ENCODE measurements at regions not wholly inside any gene's neighbourhood (a gene's known extent, or its start where the extent isn't known, plus 50 kb on each side); places are given as distances from the start of the nearest gene placed in this dataset.
"Not testable (repeated sequence)": the region's sequence is repeated elsewhere in the genome, so short reads cannot be mapped to it uniquely, and the experiment has no call there.

DNA sequence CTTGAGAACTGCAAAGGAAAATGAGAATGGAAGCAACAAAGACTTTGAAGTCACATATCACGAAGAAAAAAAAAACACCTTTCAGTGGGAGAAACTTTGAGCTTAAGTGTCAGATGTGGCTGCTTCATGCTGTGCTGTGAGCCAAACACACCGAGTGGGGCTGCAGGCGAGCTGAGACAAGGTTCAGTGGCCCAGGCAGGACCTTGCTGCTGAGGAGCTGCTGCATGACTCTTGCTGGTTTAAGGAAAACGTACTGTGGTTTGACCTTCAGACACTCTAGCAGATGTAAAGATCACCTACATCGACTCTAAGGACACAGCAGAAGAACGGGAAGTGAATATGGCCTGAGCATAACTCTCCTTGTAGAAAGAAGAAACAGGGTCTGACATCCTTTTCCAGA, 118.1 kb upstream of the OR4E1 start:
- Mint-ChIP-seq H3K36me3 (ENCODE audit: insufficient read depth, unreplicated experiment) (no peaks in the 10 kb centered on the region), H3K27ac (ENCODE audit: unreplicated experiment) (no peak overlapping the region), H3K27me3 (ENCODE audit: unreplicated experiment) (peaks cover 79% of the 10 kb centered on the region), H3K9me3 (ENCODE audit: low read depth, unreplicated experiment) (no peaks in the 10 kb centered on the region), H3K4me1 (ENCODE audit: low read depth, unreplicated experiment) (no peaks in the 10 kb centered on the region), H3K4me3 (ENCODE audit: low read depth, unreplicated experiment) (no peak overlapping the region)
- intact Hi-C loops (cut with micrococcal nuclease; ENCODE audit: unreplicated experiment) = no loop called here
- TF ChIP-seq, protein P1, sequence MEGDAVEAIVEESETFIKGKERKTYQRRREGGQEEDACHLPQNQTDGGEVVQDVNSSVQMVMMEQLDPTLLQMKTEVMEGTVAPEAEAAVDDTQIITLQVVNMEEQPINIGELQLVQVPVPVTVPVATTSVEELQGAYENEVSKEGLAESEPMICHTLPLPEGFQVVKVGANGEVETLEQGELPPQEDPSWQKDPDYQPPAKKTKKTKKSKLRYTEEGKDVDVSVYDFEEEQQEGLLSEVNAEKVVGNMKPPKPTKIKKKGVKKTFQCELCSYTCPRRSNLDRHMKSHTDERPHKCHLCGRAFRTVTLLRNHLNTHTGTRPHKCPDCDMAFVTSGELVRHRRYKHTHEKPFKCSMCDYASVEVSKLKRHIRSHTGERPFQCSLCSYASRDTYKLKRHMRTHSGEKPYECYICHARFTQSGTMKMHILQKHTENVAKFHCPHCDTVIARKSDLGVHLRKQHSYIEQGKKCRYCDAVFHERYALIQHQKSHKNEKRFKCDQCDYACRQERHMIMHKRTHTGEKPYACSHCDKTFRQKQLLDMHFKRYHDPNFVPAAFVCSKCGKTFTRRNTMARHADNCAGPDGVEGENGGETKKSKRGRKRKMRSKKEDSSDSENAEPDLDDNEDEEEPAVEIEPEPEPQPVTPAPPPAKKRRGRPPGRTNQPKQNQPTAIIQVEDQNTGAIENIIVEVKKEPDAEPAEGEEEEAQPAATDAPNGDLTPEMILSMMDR (IDR thresholded peaks at IDR 0.05; ENCODE audit: unreplicated experiment) = no peak
- DNase-seq = no peak
- BruUV-seq (replicated peaks) = no TSS peak
- CTCF ChIA-PET = interaction anchor here (0.6 kb wide), 1 partner anchor 183 kb away, joined by 3 read pairs; no protein-coding TSS in a partner anchor

DNA sequence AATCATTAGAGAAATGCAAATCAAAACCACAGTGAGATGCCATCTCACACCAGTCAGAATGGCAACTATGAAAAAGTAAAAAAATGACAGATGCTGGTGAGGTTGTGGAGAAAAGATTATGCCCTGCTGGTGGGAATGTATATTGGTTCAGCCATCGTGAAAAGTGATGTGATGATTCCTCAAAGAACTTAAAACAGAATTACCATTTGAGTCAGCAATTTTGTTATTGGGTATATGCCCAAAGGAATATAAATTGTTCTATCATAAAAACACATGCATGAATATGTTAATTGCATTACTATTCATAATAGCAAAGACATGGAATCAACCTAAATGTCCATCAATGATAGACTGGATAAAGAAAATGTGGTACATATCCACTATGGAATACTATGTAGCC, 115.1 kb upstream of the OR4E1 start:
- peaks cover 67% of the 10 kb centered on the region for H3K27me3 Mint-ChIP-seq (ENCODE audit: unreplicated experiment)
- H3K9me3 Mint-ChIP-seq (ENCODE audit: low read depth, unreplicated experiment); H3K4me3 Mint-ChIP-seq (ENCODE audit: low read depth, unreplicated experiment); DNase-seq; BruUV-seq (replicated peaks); H3K36me3 Mint-ChIP-seq (ENCODE audit: insufficient read depth, unreplicated experiment); H3K4me1 Mint-ChIP-seq (ENCODE audit: low read depth, unreplicated experiment); CTCF ChIA-PET; H3K27ac Mint-ChIP-seq (ENCODE audit: unreplicated experiment); intact Hi-C loops (cut with micrococcal nuclease; ENCODE audit: unreplicated experiment): not testable (repeated sequence)

DNA sequence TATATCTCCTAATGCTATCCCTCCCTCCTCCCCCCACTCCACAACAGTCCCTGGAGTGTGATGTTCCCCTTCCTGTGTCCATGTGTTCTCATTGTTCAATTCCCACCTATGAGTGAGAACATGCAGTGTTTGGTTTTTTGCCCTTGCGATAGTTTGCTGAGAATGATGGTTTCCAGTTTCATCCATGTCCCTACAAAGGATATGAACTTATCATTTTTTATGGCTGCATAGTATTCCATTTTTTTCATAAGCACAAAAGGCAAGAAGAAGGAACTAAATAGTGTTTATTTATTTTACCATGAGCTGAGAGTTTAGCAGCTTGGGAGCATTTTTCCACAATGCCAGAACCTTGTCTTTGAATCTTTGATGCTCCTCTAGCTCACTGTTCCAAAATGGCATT, 113.6 kb upstream of the OR4E1 start:
- CTCF ChIA-PET; H3K4me1 Mint-ChIP-seq (ENCODE audit: low read depth, unreplicated experiment); H3K9me3 Mint-ChIP-seq (ENCODE audit: low read depth, unreplicated experiment); H3K4me3 Mint-ChIP-seq (ENCODE audit: low read depth, unreplicated experiment); H3K27ac Mint-ChIP-seq (ENCODE audit: unreplicated experiment); intact Hi-C loops (cut with micrococcal nuclease; ENCODE audit: unreplicated experiment); BruUV-seq (replicated peaks); H3K36me3 Mint-ChIP-seq (ENCODE audit: insufficient read depth, unreplicated experiment); DNase-seq: not testable (repeated sequence)
- peaks cover 67% of the 10 kb centered on the region for H3K27me3 Mint-ChIP-seq (ENCODE audit: unreplicated experiment)

DNA sequence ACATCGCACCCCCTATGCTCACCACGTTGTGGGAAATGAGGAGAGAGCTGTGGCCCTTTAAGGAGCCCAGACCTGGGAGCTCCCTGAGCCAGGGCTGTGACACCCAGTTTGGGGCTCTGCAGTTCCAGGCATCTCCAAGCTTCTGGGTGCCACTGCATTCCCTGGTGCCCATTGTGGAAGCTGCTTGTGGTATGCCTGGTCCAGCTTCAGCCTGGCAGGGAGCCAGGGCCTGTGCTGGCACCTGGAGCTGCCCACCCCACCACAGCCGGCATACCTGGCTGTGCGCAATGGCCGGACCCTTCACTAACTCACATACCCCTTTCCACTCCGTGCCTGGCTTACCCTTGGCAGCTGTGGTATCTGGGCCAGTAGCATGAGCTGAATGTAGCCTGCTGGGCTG, 107.9 kb upstream of the OR4E1 start:
- no peak for DNase-seq
- BruUV-seq (replicated peaks) = no TSS peak
- intact Hi-C loops (cut with micrococcal nuclease; ENCODE audit: unreplicated experiment) = no loop called here
- Mint-ChIP-seq H3K4me1 (ENCODE audit: low read depth, unreplicated experiment) (no peaks in the 10 kb centered on the region), H3K27me3 (ENCODE audit: unreplicated experiment) (peaks cover 33% of the 10 kb centered on the region), H3K27ac (ENCODE audit: unreplicated experiment) (no peak overlapping the region), H3K36me3 (ENCODE audit: insufficient read depth, unreplicated experiment) (no peaks in the 10 kb centered on the region), H3K4me3 (ENCODE audit: low read depth, unreplicated experiment) (no peak overlapping the region), H3K9me3 (ENCODE audit: low read depth, unreplicated experiment) (no peaks in the 10 kb centered on the region)
- CTCF ChIA-PET = no interaction called here
- TF ChIP-seq, protein P1 (IDR thresholded peaks at IDR 0.05; ENCODE audit: unreplicated experiment) = no peak

GRCh38 chr14:21780429-21781084, 106.9 kb upstream of the OR4E1 start:
- BruUV-seq (replicated peaks) = no TSS peak
- Mint-ChIP-seq H3K27ac (ENCODE audit: unreplicated experiment) (no peak overlapping the region), H3K4me3 (ENCODE audit: low read depth, unreplicated experiment) (no peak overlapping the region), H3K9me3 (ENCODE audit: low read depth, unreplicated experiment) (no peaks in the 10 kb centered on the region), H3K4me1 (ENCODE audit: low read depth, unreplicated experiment) (no peaks in the 10 kb centered on the region), H3K27me3 (ENCODE audit: unreplicated experiment) (peaks cover 33% of the 10 kb centered on the region), H3K36me3 (ENCODE audit: insufficient read depth, unreplicated experiment) (no peaks in the 10 kb centered on the region)
- intact Hi-C loops (cut with micrococcal nuclease; ENCODE audit: unreplicated experiment) = no loop called here
- no peak for DNase-seq
- CTCF ChIA-PET = no interaction called here
- TF ChIP-seq, protein P1 (IDR thresholded peaks at IDR 0.05; ENCODE audit: unreplicated experiment) = no peak

Data from Calu3 (cell line).